ENCODE measurements at regions not wholly inside any gene's neighbourhood (a gene's known extent, or its start where the extent isn't known, plus 50 kb on each side); places are given as distances from the start of the nearest gene placed in this dataset.

GRCh38 chr18:60162388-60162787 lies 210.2 kb downstream of the MC4R start:
- no peak for TF ChIP-seq POLR2A (IDR thresholded peaks at IDR 0.05)
- no peak for TF ChIP-seq CTCF (IDR thresholded peaks at IDR 0.05)

Measured in heart left ventricle (tissue), 13 donors.